ENCODE measurements at regions not wholly inside any gene's neighbourhood (a gene's known extent, or its start where the extent isn't known, plus 50 kb on each side); places are given as distances from the start of the nearest gene placed in this dataset.
"Not testable (repeated sequence)": the region's sequence is repeated elsewhere in the genome, so short reads cannot be mapped to it uniquely, and the experiment has no call there.

DNA sequence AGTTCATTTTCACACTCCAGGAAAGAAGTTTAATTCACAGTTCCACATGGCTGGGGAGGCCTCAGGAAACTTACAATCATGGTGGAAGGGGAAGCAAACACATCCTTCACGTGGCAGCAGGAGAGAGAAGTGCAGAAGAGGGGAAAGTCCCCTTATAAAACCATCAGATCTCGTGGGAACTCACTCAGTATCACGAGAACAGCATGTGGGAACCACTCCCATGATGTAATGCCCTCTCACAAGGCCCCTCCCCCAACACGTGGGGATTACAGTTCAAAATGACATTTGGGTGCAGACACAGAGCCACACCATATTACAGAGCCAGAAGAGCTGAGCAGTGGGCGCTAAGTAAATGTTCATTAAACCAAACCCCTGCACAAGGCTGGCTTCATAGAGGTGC is 126.0 kb downstream of the POTEH start:
- TF ChIP-seq CTCF (IDR thresholded peaks at IDR 0.05); EZH2 (IDR thresholded peaks at IDR 0.05; ENCODE audit: borderline replicate concordance, insufficient read depth, low read depth, low read length, poor library complexity, severe bottlenecking): not testable (repeated sequence)

Data from B cell (primary cell).